Upper lobe of left lung (tissue), 6 donors: ENCODE measurements at regions not wholly inside any gene's neighbourhood (a gene's known extent, or its start where the extent isn't known, plus 50 kb on each side); places are given as distances from the start of the nearest gene placed in this dataset.

Source experiments
- ATAC-seq, 2 donors: fragments of 200-7000 bp; cut with Tn5 transposase; one replicate each; pipeline ENCODE4 v1.9.1; 2022; ENCODE audit warnings: mild to moderate bottlenecking in 2 of 2, moderate library complexity in 2 of 2; ENCODE audit not compliant: low FRiP score in 2 of 2
- DNase-seq, 2 donors: peaks; one replicate each; pipeline ENCODE4 v3.0.0-alpha.2; 2019 to 2020
- H3K27ac ChIP-seq, 4 donors: fragments of 200-600 bp; sonication (generic); one replicate each; pipeline ENCODE4 v1.5.1; 2016 to 2019
- H3K27me3 ChIP-seq, 4 donors: fragments of 200-600 bp; sonication (generic); one replicate each; pipeline ENCODE4 v1.5.1; 2017 to 2019
- H3K36me3 ChIP-seq, 4 donors: fragments of 200-600 bp; sonication (generic); one replicate each; pipeline ENCODE4 v1.5.1; 2016 to 2019
- H3K4me1 ChIP-seq, 4 donors: fragments of 200-600 bp; sonication (generic); one replicate each; pipeline ENCODE4 v1.5.1; 2018 to 2019
- H3K4me3 ChIP-seq, 4 donors: fragments of 200-600 bp; sonication (generic); one replicate each; pipeline ENCODE4 v1.5.1; 2017 to 2019; ENCODE audit warnings: mild to moderate bottlenecking in 2 of 4, moderate library complexity in 1 of 4
- H3K9me3 ChIP-seq, 4 donors: fragments of 200-600 bp; sonication (generic); one replicate each; pipeline ENCODE4 v1.5.1; 2018 to 2019
- EP300 ChIP-seq, 4 donors: sonication (generic); formaldehyde crosslinking; IDR thresholded peaks; one replicate each; pipeline ENCODE4 v1.5.1; 2017; ENCODE audit warnings: antibody characterized with exemption in 4 of 4, control low read depth in 2 of 4
- POLR2A ChIP-seq, 4 donors: fragments of 450-650 bp; IDR thresholded peaks; one replicate each; pipeline ENCODE4 v1.5.1; 2016 to 2017; ENCODE audit warnings: antibody characterized with exemption in 4 of 4, mild to moderate bottlenecking in 2 of 4
- POLR2AphosphoS5 ChIP-seq, 2 donors: sonication (generic); formaldehyde crosslinking; IDR thresholded peaks; one replicate each; pipeline ENCODE4 v1.5.1; 2017; ENCODE audit warnings: antibody characterized with exemption in 2 of 2
- WGBS, 2 donors: methylation state at CpG; one replicate each; pipeline ENCODE4 v1.1.5; 2017 to 2018; 5-methylcytosine and 5-hydroxymethylcytosine counted together
- TF ChIP-seq, protein P1 (sequence below), 6 experiments: fragments of 450-650 bp in 4 of 6; fragments of 200-600 bp in 2 of 6; sonication (generic) in 2 of 6; IDR thresholded peaks; one replicate each; pipeline ENCODE4 v1.5.1; 2016 to 2019; ENCODE audit warnings: antibody characterized with exemption in 6 of 6
- donor health status: DM: no; HTN: no; CAD: no; lungs with moderate emphysema.
- donor health status: DM: no; HTN: yes; CAD: no; lungs with severe emphysema.

GRCh38 chr3:193778676-193779075 is 185.7 kb downstream of the OPA1 start:
- no peak overlapping the region for H3K4me3 ChIP-seq
- no peak overlapping the region for H3K27ac ChIP-seq
- no peak for DNase-seq
- H3K4me1 ChIP-seq: peaks cover 0 to 16% (median 4%) of the 10 kb centered on the region in 4 donors
- H3K27me3 ChIP-seq: no peaks in the 10 kb centered on the region
- TF ChIP-seq POLR2A (IDR thresholded peaks at IDR 0.05) (no peak), EP300 (IDR thresholded peaks at IDR 0.05) (no peak), POLR2AphosphoS5 (IDR thresholded peaks at IDR 0.05) (no peak)
- TF ChIP-seq, protein P1, sequence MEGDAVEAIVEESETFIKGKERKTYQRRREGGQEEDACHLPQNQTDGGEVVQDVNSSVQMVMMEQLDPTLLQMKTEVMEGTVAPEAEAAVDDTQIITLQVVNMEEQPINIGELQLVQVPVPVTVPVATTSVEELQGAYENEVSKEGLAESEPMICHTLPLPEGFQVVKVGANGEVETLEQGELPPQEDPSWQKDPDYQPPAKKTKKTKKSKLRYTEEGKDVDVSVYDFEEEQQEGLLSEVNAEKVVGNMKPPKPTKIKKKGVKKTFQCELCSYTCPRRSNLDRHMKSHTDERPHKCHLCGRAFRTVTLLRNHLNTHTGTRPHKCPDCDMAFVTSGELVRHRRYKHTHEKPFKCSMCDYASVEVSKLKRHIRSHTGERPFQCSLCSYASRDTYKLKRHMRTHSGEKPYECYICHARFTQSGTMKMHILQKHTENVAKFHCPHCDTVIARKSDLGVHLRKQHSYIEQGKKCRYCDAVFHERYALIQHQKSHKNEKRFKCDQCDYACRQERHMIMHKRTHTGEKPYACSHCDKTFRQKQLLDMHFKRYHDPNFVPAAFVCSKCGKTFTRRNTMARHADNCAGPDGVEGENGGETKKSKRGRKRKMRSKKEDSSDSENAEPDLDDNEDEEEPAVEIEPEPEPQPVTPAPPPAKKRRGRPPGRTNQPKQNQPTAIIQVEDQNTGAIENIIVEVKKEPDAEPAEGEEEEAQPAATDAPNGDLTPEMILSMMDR (IDR thresholded peaks at IDR 0.05): no peak
- no peaks in the 10 kb centered on the region for H3K36me3 ChIP-seq
- ATAC-seq: no peak
- no peaks in the 10 kb centered on the region for H3K9me3 ChIP-seq
- 68 to 69% methylated on average over 7 to 10 of the region's 10 CpGs for WGBS, 2 donors

DNA sequence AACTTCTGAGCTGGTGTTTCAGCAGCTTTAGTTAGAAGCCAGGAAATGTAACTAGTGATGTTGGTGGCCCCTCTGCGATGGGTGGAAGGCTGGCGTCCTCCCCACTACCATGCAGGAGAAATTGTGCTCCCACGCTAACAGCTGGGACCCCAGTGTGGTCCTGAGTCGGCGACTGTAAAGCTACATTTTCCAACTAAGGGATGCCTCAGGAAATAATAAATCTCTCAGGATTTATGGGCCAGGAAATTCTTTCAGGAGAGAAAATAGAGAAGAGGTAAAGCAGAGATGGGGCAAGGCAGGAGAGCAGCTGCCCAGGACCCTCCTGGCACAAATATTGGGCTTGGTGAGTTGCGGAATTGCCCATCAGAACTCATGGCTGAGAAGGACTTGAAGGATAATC is 186.9 kb downstream of the OPA1 start:
- ATAC-seq (no peak), DNase-seq (no peak)
- Histone ChIP-seq H3K27ac (no peak overlapping the region), H3K4me3 (no peak overlapping the region), H3K36me3 (no peaks in the 10 kb centered on the region), H3K9me3 (no peaks in the 10 kb centered on the region), H3K27me3 (no peaks in the 10 kb centered on the region), H3K4me1 (peaks cover 0 to 16% (median 4%) of the 10 kb centered on the region in 4 donors)
- WGBS, 2 donors: 64 to 65% methylated on average over 6 of the region's 6 CpGs
- TF ChIP-seq EP300 (IDR thresholded peaks at IDR 0.05): no peak
- TF ChIP-seq, protein P1 (IDR thresholded peaks at IDR 0.05): no peak
- TF ChIP-seq POLR2A (IDR thresholded peaks at IDR 0.05): no peak
- TF ChIP-seq POLR2AphosphoS5 (IDR thresholded peaks at IDR 0.05): no peak

- DNase-seq: no peak
- WGBS, 2 donors: 60 to 65% methylated on average over 8 of the region's 8 CpGs
- H3K27ac ChIP-seq: no peak overlapping the region
Observed at GRCh38 chr3:193780397-193780796, 187.4 kb downstream of the OPA1 start.

GRCh38 chr3:193780810-193781478 is 187.9 kb downstream of the OPA1 start:
- Histone ChIP-seq H3K9me3 (no peaks in the 10 kb centered on the region), H3K36me3 (no peaks in the 10 kb centered on the region), H3K4me1 (peaks cover 0 to 16% (median 4%) of the 10 kb centered on the region in 4 donors), H3K27ac (no peak overlapping the region), H3K4me3 (no peak overlapping the region), H3K27me3 (no peaks in the 10 kb centered on the region)
- WGBS, 2 donors: 18 to 25% methylated on average over 11 of the region's 11 CpGs
- ATAC-seq (peak; percentile 78 to 94), DNase-seq (peak; percentile 64 to 82)
- TF ChIP-seq, protein P1 (IDR thresholded peaks at IDR 0.05): peak; percentile 58 to 79 (median 69)
- TF ChIP-seq POLR2AphosphoS5 (IDR thresholded peaks at IDR 0.05): no peak

More at GRCh38 chr3:193780397-193780796, 187.4 kb downstream of the OPA1 start:
- TF ChIP-seq, protein P1 (IDR thresholded peaks at IDR 0.05): no peak
- no peaks in the 10 kb centered on the region for H3K9me3 ChIP-seq
- no peak for ATAC-seq
- H3K27me3 ChIP-seq: no peaks in the 10 kb centered on the region
- no peak overlapping the region for H3K4me3 ChIP-seq
- H3K4me1 ChIP-seq: peaks cover 0 to 16% (median 4%) of the 10 kb centered on the region in 4 donors
- H3K36me3 ChIP-seq: no peaks in the 10 kb centered on the region

DNA sequence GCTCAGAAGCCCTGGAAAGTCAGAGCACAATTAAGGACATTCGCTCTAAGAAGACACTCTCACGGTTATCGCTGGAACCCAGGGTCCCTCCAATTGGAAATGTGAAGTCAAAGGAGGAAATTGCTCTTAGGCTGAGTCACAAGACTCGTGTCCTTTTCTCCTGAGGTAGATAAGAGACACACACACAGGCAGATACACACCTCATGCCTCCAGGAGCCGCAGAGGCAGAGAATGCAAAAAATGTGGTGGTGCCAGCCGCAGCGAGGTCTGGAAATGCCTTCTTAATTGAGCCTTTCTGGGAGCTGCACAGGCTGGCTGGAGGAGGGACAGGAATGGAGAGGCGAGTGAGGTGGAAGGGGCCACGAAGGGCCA is 189.3 kb downstream of the OPA1 start:
- ATAC-seq (peak in 1 of 2 donors; percentile 71), DNase-seq (peak in 1 of 2 donors; percentile 52)
- Histone ChIP-seq H3K4me1 (peaks cover 0 to 14% (median 4%) of the 10 kb centered on the region in 4 donors), H3K9me3 (no peaks in the 10 kb centered on the region), H3K27me3 (no peaks in the 10 kb centered on the region), H3K36me3 (no peaks in the 10 kb centered on the region), H3K27ac (peak overlapping the region in 3 of 4 donors; percentile 1 to 39 (median 23)), H3K4me3 (no peak overlapping the region)
- no peak for TF ChIP-seq POLR2A (IDR thresholded peaks at IDR 0.05)
- TF ChIP-seq, protein P1 (IDR thresholded peaks at IDR 0.05): peak in 1 of 6 experiments; percentile 13
- TF ChIP-seq POLR2AphosphoS5 (IDR thresholded peaks at IDR 0.05): no peak
- peak in 1 of 4 donors; percentile 5 for TF ChIP-seq EP300 (IDR thresholded peaks at IDR 0.05)
- 52 to 70% methylated on average over 9 of the region's 9 CpGs for WGBS, 2 donors
